ENCODE measurements at regions not wholly inside any gene's neighbourhood (a gene's known extent, or its start where the extent isn't known, plus 50 kb on each side); places are given as distances from the start of the nearest gene placed in this dataset.
A peak's percentile ranks its signal among the peaks of the same experiment; 100 is the strongest.

DNA sequence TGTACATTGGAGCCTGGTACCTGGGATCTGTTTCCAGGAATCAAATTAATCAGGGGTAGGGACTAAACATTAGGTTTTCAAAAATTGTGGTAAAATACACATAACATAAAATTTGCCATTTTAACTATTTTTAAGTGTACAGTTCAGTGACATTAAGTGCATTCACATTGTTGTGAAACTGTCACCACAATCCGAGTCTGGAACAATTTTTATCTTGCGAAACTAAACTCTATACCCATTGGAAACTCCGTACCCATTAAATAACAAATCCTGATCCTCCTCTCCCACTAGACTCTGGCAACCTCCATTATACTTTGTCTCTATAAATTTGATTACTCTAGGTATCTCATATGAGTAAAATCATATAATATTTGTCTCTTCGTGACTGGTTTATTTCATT, 486.2 kb downstream of the GADD45G start:
- no peak overlapping the region for H2BK5ac ChIP-seq (ENCODE audit: low read depth, low read length, poor library complexity, severe bottlenecking)
- H4K91ac ChIP-seq (ENCODE audit: low read length) = no peak overlapping the region
- no peak overlapping the region for H3K9ac ChIP-seq (ENCODE audit: low read length)
- no peak overlapping the region for H3K18ac ChIP-seq (ENCODE audit: low read depth in 1 of 2, low read length in 2 of 2)
- H3K14ac ChIP-seq (ENCODE audit: low read length in 2 of 2) = no peak overlapping the region
- no peak overlapping the region for H2AK5ac ChIP-seq (ENCODE audit: low read length, severe bottlenecking)
- H2BK120ac ChIP-seq (ENCODE audit: low read depth, low read length) = no peak overlapping the region
- H2AFZ ChIP-seq (ENCODE audit: low read depth, low read length) = no peak overlapping the region
- no peaks in the 10 kb centered on the region for H3K9me3 ChIP-seq (ENCODE audit: control insufficient read depth, low read length)
- no peak overlapping the region for H3K27ac ChIP-seq (ENCODE audit: low read length, poor library complexity, severe bottlenecking)
- 95% methylated on average over 3 of the region's 4 CpGs for WGBS
- no peak overlapping the region for H2BK15ac ChIP-seq (ENCODE audit: low read depth, poor library complexity, severe bottlenecking)
- H3K23ac ChIP-seq (ENCODE audit: low read length in 2 of 2) = no peak overlapping the region
- H2BK12ac ChIP-seq (ENCODE audit: low read length in 2 of 2) = no peak overlapping the region
- H3K36me3 ChIP-seq (ENCODE audit: control insufficient read depth in 1 of 2, insufficient read depth in 2 of 2, low read depth in 1 of 2, low read length in 2 of 2) = no peaks in the 10 kb centered on the region
- no peak overlapping the region for H4K8ac ChIP-seq (ENCODE audit: low read length)
- H3K4ac ChIP-seq (ENCODE audit: low read depth in 1 of 2, low read length in 2 of 2) = no peak overlapping the region
- DNase-seq = no peak
- H3K4me1 ChIP-seq (ENCODE audit: control insufficient read depth, insufficient read depth, low read depth, low read length) = no peaks in the 10 kb centered on the region
- peaks cover 24 to 43% of the 10 kb centered on the region in 2 experiments for H3K27me3 ChIP-seq (ENCODE audit: control insufficient read depth in 1 of 2, insufficient read depth in 1 of 2, low read length in 2 of 2)
- no peak overlapping the region for H3K4me3 ChIP-seq (ENCODE audit: insufficient read depth in 1 of 2, low read depth in 1 of 2, low read length in 2 of 2)
- no peak overlapping the region for H3K4me2 ChIP-seq (ENCODE audit: low read length, poor library complexity, severe bottlenecking)
- H3K79me1 ChIP-seq (replicated peaks; ENCODE audit: low read length, poor library complexity, severe bottlenecking) = no peaks in the 10 kb centered on the region

DNA sequence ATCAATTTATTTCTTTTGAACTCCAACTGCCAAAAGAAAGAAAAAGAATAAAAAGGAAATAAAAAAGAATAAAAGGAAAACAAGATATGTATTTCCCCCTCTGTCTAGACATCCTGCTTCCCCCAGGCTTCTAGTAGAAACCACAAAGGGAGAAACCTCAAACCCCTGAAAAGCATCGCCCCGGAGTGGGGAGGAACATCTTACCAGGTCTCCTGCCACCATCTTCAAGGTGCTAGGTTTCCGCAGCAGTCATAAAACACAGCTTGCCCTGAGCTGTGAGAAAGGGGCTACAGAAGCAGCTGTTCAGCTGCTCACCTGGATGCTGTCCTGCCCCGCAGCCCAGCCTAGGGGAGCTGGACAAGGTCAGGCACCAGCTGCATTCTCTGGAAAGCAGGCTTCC, 487.7 kb downstream of the GADD45G start:
- Histone ChIP-seq H3K4me2 (ENCODE audit: low read length, poor library complexity, severe bottlenecking) (no peak overlapping the region), H3K79me1 (replicated peaks; ENCODE audit: low read length, poor library complexity, severe bottlenecking) (no peaks in the 10 kb centered on the region), H3K36me3 (ENCODE audit: control insufficient read depth in 1 of 2, insufficient read depth in 2 of 2, low read depth in 1 of 2, low read length in 2 of 2) (no peaks in the 10 kb centered on the region), H3K27me3 (ENCODE audit: control insufficient read depth in 1 of 2, insufficient read depth in 1 of 2, low read length in 2 of 2) (peaks cover 34 to 58% of the 10 kb centered on the region in 2 experiments), H2BK15ac (ENCODE audit: low read depth, poor library complexity, severe bottlenecking) (no peak overlapping the region), H3K9ac (ENCODE audit: low read length) (no peak overlapping the region), H3K9me3 (ENCODE audit: control insufficient read depth, low read length) (no peaks in the 10 kb centered on the region), H3K23ac (ENCODE audit: low read length in 2 of 2) (no peak overlapping the region), H4K8ac (ENCODE audit: low read length) (no peak overlapping the region), H3K4me3 (ENCODE audit: insufficient read depth in 1 of 2, low read depth in 1 of 2, low read length in 2 of 2) (no peak overlapping the region), H4K91ac (ENCODE audit: low read length) (no peak overlapping the region), H3K18ac (ENCODE audit: low read depth in 1 of 2, low read length in 2 of 2) (no peak overlapping the region), H3K14ac (ENCODE audit: low read length in 2 of 2) (peak overlapping the region in 1 of 2 experiments; percentile 49), H2BK5ac (ENCODE audit: low read depth, low read length, poor library complexity, severe bottlenecking) (no peak overlapping the region), H3K27ac (ENCODE audit: low read length, poor library complexity, severe bottlenecking) (no peak overlapping the region), H2AK5ac (ENCODE audit: low read length, severe bottlenecking) (no peak overlapping the region), H3K4me1 (ENCODE audit: control insufficient read depth, insufficient read depth, low read depth, low read length) (no peaks in the 10 kb centered on the region), H3K4ac (ENCODE audit: low read depth in 1 of 2, low read length in 2 of 2) (no peak overlapping the region), H2AFZ (ENCODE audit: low read depth, low read length) (no peak overlapping the region), H2BK120ac (ENCODE audit: low read depth, low read length) (no peak overlapping the region), H2BK12ac (ENCODE audit: low read length in 2 of 2) (peak overlapping the region in 1 of 2 experiments; percentile 10)
- WGBS = 96% methylated on average over 4 of the region's 4 CpGs
- no peak for DNase-seq

DNA sequence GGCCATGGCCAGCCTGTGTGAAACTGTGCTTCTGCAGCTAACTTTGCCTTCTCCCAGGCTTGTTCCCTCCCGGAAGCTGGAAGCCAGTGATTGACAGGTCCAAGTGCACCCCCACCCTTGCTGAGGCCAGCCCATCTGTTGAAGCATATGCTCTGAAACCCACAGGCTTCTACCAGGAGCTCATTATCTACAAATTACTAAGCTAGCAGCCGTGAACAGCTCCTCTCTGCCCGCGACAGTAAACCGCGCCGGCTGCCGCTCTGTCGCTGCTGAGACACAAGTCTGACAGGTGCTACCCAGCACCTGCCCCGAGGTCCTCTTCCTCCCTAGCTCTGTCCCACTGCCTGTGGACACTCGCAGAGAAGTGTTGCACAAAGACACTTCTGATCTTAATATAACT, 490.9 kb downstream of the GADD45G start:
- H3K4me1 ChIP-seq (ENCODE audit: control insufficient read depth, insufficient read depth, low read depth, low read length) = no peaks in the 10 kb centered on the region
- WGBS = 63% methylated on average over 10 of the region's 11 CpGs

DNA sequence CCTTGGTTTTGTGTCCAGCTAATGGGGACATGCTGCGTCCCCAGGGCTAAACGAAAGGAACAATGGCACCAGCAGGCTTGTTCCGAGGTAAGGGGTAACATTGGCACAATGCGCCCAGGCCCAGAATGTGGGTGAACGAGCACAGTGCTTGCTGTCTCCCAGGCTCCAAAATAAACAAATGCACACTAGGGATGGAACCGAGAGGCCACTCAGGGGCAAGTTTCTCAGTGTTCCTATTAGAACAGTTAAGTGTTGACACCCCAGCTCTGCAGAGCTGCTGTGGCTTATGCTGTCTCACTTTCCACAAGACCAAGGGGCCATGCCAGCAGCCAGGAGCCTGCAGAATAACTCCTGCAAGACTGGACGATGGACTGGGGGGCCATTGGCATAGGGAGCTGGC, 492.4 kb downstream of the GADD45G start:
- no peak overlapping the region for H4K8ac ChIP-seq (ENCODE audit: low read length)
- no peak overlapping the region for H2BK15ac ChIP-seq (ENCODE audit: low read depth, poor library complexity, severe bottlenecking)
- no peak overlapping the region for H3K18ac ChIP-seq (ENCODE audit: low read depth in 1 of 2, low read length in 2 of 2)

More for the DNA sequence above, 490.9 kb downstream of the GADD45G start:
- Histone ChIP-seq H3K14ac (ENCODE audit: low read length in 2 of 2) (no peak overlapping the region), H2AFZ (ENCODE audit: low read depth, low read length) (no peak overlapping the region), H3K79me1 (replicated peaks; ENCODE audit: low read length, poor library complexity, severe bottlenecking) (no peaks in the 10 kb centered on the region), H3K27ac (ENCODE audit: low read length, poor library complexity, severe bottlenecking) (no peak overlapping the region), H3K27me3 (ENCODE audit: control insufficient read depth in 1 of 2, insufficient read depth in 1 of 2, low read length in 2 of 2) (peaks cover 45 to 72% of the 10 kb centered on the region in 2 experiments), H3K9me3 (ENCODE audit: control insufficient read depth, low read length) (no peaks in the 10 kb centered on the region), H2BK15ac (ENCODE audit: low read depth, poor library complexity, severe bottlenecking) (no peak overlapping the region), H3K4me3 (ENCODE audit: insufficient read depth in 1 of 2, low read depth in 1 of 2, low read length in 2 of 2) (no peak overlapping the region), H2AK5ac (ENCODE audit: low read length, severe bottlenecking) (no peak overlapping the region), H3K18ac (ENCODE audit: low read depth in 1 of 2, low read length in 2 of 2) (peak overlapping the region in 1 of 2 experiments; percentile 14), H3K36me3 (ENCODE audit: control insufficient read depth in 1 of 2, insufficient read depth in 2 of 2, low read depth in 1 of 2, low read length in 2 of 2) (no peaks in the 10 kb centered on the region), H2BK12ac (ENCODE audit: low read length in 2 of 2) (peak overlapping the region in 1 of 2 experiments; percentile 26), H3K4ac (ENCODE audit: low read depth in 1 of 2, low read length in 2 of 2) (no peak overlapping the region), H3K23ac (ENCODE audit: low read length in 2 of 2) (peak overlapping the region in 1 of 2 experiments; percentile 15), H3K9ac (ENCODE audit: low read length) (no peak overlapping the region), H4K91ac (ENCODE audit: low read length) (no peak overlapping the region), H2BK120ac (ENCODE audit: low read depth, low read length) (no peak overlapping the region), H4K8ac (ENCODE audit: low read length) (no peak overlapping the region), H2BK5ac (ENCODE audit: low read depth, low read length, poor library complexity, severe bottlenecking) (no peak overlapping the region), H3K4me2 (ENCODE audit: low read length, poor library complexity, severe bottlenecking) (no peak overlapping the region)
- no peak for DNase-seq

More for the DNA sequence above, 492.4 kb downstream of the GADD45G start:
- H2BK5ac ChIP-seq (ENCODE audit: low read depth, low read length, poor library complexity, severe bottlenecking) = no peak overlapping the region
- H2BK12ac ChIP-seq (ENCODE audit: low read length in 2 of 2) = no peak overlapping the region
- H3K4me2 ChIP-seq (ENCODE audit: low read length, poor library complexity, severe bottlenecking) = no peak overlapping the region
- no peak overlapping the region for H3K14ac ChIP-seq (ENCODE audit: low read length in 2 of 2)
- no peaks in the 10 kb centered on the region for H3K79me1 ChIP-seq (replicated peaks; ENCODE audit: low read length, poor library complexity, severe bottlenecking)
- no peak overlapping the region for H2BK120ac ChIP-seq (ENCODE audit: low read depth, low read length)
- no peak overlapping the region for H2AFZ ChIP-seq (ENCODE audit: low read depth, low read length)
- no peak overlapping the region for H3K9ac ChIP-seq (ENCODE audit: low read length)
- no peaks in the 10 kb centered on the region for H3K36me3 ChIP-seq (ENCODE audit: control insufficient read depth in 1 of 2, insufficient read depth in 2 of 2, low read depth in 1 of 2, low read length in 2 of 2)
- no peak overlapping the region for H3K4ac ChIP-seq (ENCODE audit: low read depth in 1 of 2, low read length in 2 of 2)
- no peak for DNase-seq
- H3K4me1 ChIP-seq (ENCODE audit: control insufficient read depth, insufficient read depth, low read depth, low read length) = no peaks in the 10 kb centered on the region
- H2AK5ac ChIP-seq (ENCODE audit: low read length, severe bottlenecking) = no peak overlapping the region
- H3K27ac ChIP-seq (ENCODE audit: low read length, poor library complexity, severe bottlenecking) = no peak overlapping the region
- 87% methylated on average over 7 of the region's 7 CpGs for WGBS
- no peak overlapping the region for H3K4me3 ChIP-seq (ENCODE audit: insufficient read depth in 1 of 2, low read depth in 1 of 2, low read length in 2 of 2)
- H3K27me3 ChIP-seq (ENCODE audit: control insufficient read depth in 1 of 2, insufficient read depth in 1 of 2, low read length in 2 of 2) = peaks cover 45 to 64% of the 10 kb centered on the region in 2 experiments
- H4K91ac ChIP-seq (ENCODE audit: low read length) = no peak overlapping the region
- no peaks in the 10 kb centered on the region for H3K9me3 ChIP-seq (ENCODE audit: control insufficient read depth, low read length)
- H3K23ac ChIP-seq (ENCODE audit: low read length in 2 of 2) = no peak overlapping the region
